Activated effector memory CD4-positive, alpha-beta T cell treated with anti-CD3 and anti-CD28 coated beads, Interleukin-2, amount 50 U/mL, for 16 hours (primary cell): ENCODE measurements at regions not wholly inside any gene's neighbourhood (a gene's known extent, or its start where the extent isn't known, plus 50 kb on each side); places are given as distances from the start of the nearest gene placed in this dataset.
"Not testable (repeated sequence)": the region's sequence is repeated elsewhere in the genome, so short reads cannot be mapped to it uniquely, and the experiment has no call there.

ENCODE experiments used
- DNase-seq: peaks from one replicate; pipeline ENCODE4 v3.0.0-alpha.2; 2020

GRCh38 chr2:129797489-129798300, 181.8 kb upstream of the RAB6C start:
- DNase-seq, result no peak

DNA sequence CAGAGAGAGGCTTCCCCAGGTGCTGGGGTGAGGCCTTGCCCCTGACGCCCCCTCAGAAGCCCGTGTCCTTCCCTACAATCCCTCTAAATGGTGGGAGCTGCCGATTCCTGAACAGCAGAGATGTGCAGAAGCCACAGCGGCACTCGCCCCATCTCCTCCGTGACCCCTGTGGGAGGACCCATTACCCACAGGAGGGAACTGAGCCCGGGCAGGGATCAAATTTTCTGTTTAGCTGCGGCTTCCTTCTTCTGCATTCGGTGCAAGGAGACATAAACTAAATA, 181.2 kb upstream of the RAB6C start:
- no peak for DNase-seq

- no peak for DNase-seq
Measured at GRCh38 chr2:129798626-129799025, 180.8 kb upstream of the RAB6C start.

GRCh38 chr2:129799036-129799958, 180.2 kb upstream of the RAB6C start:
- DNase-seq, result no peak

GRCh38 chr2:129800285-129800684, 179.2 kb upstream of the RAB6C start:
- no peak for DNase-seq

DNA sequence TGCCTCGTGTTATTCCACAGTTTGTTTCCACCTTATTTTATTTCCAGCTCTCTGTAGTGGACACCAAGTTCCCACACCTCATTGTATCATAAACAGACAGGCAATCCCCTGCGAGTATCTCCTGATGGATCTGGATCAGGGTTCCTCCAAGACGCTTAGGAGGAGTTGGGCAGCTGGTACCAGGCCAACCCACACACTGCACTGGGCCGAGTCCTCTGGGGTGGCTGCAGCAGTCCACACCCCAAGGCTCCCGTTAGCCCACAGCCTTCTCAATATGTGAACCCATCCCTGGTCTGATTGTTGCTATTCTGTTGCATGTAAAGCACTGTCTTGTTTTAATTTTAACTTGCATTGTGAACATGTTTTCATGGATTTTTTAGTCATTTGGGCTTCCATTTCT, 178.8 kb upstream of the RAB6C start:
- no peak for DNase-seq

GRCh38 chr2:129801575-129801974, 177.9 kb upstream of the RAB6C start:
- no peak for DNase-seq

- no peak for DNase-seq
Measured at GRCh38 chr2:129802290-129802689, 177.2 kb upstream of the RAB6C start.

GRCh38 chr2:129803032-129803431, 176.4 kb upstream of the RAB6C start:
- no peak for DNase-seq

DNA sequence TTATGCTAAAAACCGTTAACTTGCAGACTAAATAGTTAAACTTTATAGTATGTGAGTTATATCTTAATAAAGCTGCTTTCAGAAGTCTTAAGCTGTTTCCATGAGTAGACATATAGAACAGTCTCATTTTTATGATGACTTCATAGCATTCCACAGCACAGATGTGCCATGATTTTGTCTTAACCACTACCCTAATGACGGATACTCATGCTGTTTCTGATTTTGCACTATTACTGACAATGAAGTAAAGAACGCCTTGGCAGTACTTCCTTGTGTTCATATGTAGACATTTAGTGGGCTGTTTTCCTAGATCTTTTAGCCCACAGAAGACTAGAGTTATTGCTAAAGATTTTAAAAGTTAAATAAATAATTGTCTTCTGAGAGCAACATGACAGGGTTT, 175.6 kb upstream of the RAB6C start:
- DNase-seq, result no peak

GRCh38 chr2:129805899-129806298, 173.6 kb upstream of the RAB6C start:
- DNase-seq, result no peak

DNA sequence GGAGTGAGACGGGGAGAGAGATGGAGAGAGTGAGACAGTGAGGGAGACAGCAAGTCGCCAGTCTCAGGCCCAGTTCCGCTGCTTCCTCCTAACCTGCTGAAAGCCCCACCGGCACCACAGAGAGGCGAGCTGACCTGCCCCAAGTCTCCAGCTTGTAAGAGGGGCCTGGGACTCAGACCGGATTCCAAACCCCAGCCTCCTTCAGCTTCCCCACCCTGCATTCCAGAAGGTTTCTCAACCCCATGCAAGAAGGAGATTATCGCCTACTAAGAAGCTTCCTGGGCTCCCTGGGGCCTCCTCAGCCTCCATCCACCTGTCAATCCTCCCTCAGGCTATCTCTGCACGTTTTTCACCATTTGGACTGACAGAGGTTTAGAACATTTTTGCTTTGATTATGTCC, 173.1 kb upstream of the RAB6C start:
- DNase-seq, result no peak

DNA sequence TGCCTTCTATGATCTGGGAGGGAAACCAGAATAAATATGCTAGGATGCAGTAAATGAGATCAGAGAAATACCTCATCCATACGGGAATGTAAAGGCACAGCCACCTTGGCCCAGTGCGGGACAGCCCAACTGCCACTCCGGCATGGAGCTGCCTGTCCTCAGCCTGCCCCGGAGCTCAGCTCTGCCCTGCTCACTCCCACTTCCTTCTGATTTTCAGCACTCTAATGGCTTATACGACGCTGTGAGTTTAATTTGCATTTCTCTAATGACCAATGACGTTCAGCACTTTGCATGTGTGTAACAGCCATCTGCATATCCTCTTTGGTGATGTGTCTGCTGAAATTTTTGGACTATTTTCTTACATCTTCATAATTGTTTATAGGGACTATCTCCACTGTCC, 172.5 kb upstream of the RAB6C start:
- no peak for DNase-seq

- DNase-seq, result not testable (repeated sequence)
Measured at GRCh38 chr2:129807642-129808338, 171.7 kb upstream of the RAB6C start.

DNA sequence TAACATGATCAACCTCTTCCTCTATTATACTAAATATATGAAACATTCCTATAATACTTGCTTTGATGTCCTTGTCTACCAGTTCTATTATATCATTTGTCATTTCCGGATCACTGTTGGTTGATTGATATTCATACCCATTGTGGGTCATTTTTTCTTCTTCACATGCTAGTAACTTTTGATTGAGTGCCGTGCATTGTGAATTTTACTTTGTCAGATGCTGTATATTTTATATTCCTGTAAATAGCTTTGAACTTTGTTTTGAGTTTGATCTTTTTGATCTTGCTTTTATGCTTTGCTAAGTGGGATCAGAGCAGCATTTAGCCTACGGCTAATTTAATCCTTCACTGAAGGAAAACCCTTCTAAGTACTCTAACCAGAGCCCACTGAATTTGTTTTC, 168.9 kb upstream of the RAB6C start:
- no peak for DNase-seq

DNA sequence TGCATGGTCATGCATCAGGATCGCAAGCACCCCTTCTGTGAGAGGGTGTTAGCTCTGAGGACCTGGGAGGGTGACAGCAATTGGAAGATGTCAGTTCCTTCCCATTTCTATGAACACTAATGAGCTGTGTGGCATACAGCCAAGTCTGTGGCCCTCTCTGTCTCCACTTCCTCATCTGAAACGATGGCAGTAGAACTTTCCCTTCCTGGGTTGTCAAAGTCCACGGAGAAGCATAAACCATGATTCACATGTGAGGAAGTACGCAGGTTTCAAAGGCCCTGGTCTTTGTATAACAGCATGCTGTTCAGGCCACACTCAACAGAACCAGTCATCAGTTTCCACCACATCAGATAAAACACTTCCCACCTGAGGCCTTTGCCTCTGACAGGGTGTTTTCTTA, 167.4 kb upstream of the RAB6C start:
- no peak for DNase-seq

DNA sequence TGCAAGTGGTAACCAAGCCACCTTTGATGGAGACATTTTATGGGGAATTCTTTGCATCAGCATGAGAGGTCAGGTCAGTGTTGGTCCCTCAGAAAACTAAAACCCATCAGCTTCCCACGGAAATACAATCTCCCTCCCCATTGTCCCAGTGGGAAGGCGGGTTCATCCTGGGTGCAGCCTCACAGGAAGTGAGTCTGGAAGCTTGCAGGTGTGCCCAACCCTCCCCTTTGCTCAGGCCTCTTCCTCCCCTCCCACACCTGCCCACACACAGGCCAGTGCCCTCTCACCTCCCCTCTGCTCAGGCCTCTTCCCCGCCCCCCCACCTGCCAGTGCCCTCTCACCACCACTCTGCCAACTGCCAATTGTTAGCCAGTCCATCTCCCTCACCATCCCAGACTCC, 166.8 kb upstream of the RAB6C start:
- no peak for DNase-seq

DNA sequence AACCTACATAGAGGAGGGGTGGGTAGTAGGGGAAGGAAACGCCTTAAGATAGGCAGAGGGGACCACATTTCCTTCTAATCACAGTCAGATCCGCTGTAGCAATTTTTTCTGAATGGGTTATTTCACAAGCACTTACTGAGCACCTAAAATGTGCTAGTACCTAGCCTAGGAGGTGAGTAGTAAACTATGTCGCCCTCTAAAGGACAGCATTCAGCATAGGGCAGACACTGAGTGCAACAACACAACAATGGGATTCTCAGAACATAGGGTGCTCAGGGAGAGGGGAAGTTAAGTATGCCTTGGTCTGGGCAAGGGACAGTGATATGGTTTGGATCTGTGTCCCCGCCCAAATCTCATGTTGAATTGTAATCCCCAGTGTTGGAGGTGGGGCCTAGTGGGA, 166.1 kb upstream of the RAB6C start:
- no peak for DNase-seq

- DNase-seq, result no peak
Measured at GRCh38 chr2:129816813-129817574, 162.5 kb upstream of the RAB6C start.

DNA sequence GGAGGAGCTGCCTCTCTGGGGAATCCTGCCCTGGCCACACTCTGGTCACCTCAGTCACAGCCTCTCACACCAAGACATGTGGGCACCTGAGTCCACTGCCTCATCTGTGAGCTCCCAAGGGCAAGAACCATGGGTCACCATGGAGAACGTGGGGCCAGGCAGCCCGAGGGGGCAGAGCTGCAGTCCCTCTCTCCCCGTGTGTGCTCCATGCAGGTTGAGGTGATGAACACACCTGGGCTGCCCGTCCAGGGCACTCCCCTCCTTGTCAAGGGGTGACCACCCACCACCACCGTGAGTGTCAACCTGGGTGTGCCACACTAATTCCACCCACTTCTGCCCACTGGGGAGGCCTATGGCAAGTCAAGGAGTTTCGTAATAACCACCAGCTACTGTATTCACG, 159.6 kb upstream of the RAB6C start:
- no peak for DNase-seq

- no peak for DNase-seq
Measured at GRCh38 chr2:129820908-129821307, 158.6 kb upstream of the RAB6C start.

GRCh38 chr2:129821445-129821844, 158.0 kb upstream of the RAB6C start:
- no peak for DNase-seq

GRCh38 chr2:129823044-129823443, 156.4 kb upstream of the RAB6C start:
- DNase-seq, result no peak
